ENCODE measurements at regions not wholly inside any gene's neighbourhood (a gene's known extent, or its start where the extent isn't known, plus 50 kb on each side); places are given as distances from the start of the nearest gene placed in this dataset.

- no peak for TF ChIP-seq CTCF (IDR thresholded peaks at IDR 0.05; ENCODE audit: low read depth, low read length)
- no peak for TF ChIP-seq POLR2A (IDR thresholded peaks at IDR 0.05; ENCODE audit: extremely low read depth, insufficient read length)
- no peak for TF ChIP-seq MYC (IDR thresholded peaks at IDR 0.05; ENCODE audit: low read depth, low read length)
Observed at GRCh38 chrX:4265036-4265435, 551.6 kb upstream of the PRKX start.
